ENCODE measurements at regions not wholly inside any gene's neighbourhood (a gene's known extent, or its start where the extent isn't known, plus 50 kb on each side); places are given as distances from the start of the nearest gene placed in this dataset.

DNA sequence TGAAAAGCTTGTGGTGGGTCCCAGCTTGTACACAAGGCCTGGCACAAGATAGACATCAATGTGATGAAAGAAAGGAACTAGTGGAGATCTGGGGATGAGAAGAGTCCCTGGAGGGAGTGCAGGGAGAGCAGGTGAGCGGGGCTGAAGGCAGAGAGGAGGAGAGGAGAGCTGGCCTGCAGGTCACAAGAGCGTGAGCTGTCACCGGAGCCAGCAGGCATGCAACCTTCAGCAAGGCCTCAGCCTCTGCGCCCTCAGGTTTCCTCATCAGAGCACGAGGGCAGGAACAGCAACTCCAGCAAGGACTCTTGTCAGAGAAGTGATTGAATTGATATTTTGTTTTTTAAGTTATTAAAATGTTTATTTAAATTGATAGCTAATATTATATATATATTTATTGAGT is 188.6 kb downstream of the CXCL12 start:
- peaks cover 7 to 15% (median 12%) of the 10 kb centered on the region in 4 donors for H3K4me1 ChIP-seq (ENCODE audit: control insufficient read depth in 4 of 4, insufficient read depth in 4 of 4, low read length in 3 of 4)
- no peak for TF ChIP-seq FOXA2 (IDR thresholded peaks at IDR 0.05)
- no peak for TF ChIP-seq EGR1 (IDR thresholded peaks at IDR 0.05; ENCODE audit: low read depth in 2 of 2)
- TF ChIP-seq, protein P1, sequence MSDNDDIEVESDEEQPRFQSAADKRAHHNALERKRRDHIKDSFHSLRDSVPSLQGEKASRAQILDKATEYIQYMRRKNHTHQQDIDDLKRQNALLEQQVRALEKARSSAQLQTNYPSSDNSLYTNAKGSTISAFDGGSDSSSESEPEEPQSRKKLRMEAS (IDR thresholded peaks at IDR 0.05): no peak
- TF ChIP-seq HNF4A (conservative IDR thresholded peaks at IDR 0.05): no peak
- TF ChIP-seq, protein P2, sequence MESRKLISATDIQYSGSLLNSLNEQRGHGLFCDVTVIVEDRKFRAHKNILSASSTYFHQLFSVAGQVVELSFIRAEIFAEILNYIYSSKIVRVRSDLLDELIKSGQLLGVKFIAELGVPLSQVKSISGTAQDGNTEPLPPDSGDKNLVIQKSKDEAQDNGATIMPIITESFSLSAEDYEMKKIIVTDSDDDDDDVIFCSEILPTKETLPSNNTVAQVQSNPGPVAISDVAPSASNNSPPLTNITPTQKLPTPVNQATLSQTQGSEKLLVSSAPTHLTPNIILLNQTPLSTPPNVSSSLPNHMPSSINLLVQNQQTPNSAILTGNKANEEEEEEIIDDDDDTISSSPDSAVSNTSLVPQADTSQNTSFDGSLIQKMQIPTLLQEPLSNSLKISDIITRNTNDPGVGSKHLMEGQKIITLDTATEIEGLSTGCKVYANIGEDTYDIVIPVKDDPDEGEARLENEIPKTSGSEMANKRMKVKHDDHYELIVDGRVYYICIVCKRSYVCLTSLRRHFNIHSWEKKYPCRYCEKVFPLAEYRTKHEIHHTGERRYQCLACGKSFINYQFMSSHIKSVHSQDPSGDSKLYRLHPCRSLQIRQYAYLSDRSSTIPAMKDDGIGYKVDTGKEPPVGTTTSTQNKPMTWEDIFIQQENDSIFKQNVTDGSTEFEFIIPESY (IDR thresholded peaks at IDR 0.05): no peak
- TF ChIP-seq, protein P3, sequence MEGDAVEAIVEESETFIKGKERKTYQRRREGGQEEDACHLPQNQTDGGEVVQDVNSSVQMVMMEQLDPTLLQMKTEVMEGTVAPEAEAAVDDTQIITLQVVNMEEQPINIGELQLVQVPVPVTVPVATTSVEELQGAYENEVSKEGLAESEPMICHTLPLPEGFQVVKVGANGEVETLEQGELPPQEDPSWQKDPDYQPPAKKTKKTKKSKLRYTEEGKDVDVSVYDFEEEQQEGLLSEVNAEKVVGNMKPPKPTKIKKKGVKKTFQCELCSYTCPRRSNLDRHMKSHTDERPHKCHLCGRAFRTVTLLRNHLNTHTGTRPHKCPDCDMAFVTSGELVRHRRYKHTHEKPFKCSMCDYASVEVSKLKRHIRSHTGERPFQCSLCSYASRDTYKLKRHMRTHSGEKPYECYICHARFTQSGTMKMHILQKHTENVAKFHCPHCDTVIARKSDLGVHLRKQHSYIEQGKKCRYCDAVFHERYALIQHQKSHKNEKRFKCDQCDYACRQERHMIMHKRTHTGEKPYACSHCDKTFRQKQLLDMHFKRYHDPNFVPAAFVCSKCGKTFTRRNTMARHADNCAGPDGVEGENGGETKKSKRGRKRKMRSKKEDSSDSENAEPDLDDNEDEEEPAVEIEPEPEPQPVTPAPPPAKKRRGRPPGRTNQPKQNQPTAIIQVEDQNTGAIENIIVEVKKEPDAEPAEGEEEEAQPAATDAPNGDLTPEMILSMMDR (IDR thresholded peaks at IDR 0.05; ENCODE audit: low read depth, low read length, missing input control): no peak
- no peak for TF ChIP-seq HNF4G (IDR thresholded peaks at IDR 0.05)
- TF ChIP-seq RXRA (IDR thresholded peaks at IDR 0.05): no peak
- TF ChIP-seq YY1 (IDR thresholded peaks at IDR 0.05): no peak
- TF ChIP-seq, protein P4, sequence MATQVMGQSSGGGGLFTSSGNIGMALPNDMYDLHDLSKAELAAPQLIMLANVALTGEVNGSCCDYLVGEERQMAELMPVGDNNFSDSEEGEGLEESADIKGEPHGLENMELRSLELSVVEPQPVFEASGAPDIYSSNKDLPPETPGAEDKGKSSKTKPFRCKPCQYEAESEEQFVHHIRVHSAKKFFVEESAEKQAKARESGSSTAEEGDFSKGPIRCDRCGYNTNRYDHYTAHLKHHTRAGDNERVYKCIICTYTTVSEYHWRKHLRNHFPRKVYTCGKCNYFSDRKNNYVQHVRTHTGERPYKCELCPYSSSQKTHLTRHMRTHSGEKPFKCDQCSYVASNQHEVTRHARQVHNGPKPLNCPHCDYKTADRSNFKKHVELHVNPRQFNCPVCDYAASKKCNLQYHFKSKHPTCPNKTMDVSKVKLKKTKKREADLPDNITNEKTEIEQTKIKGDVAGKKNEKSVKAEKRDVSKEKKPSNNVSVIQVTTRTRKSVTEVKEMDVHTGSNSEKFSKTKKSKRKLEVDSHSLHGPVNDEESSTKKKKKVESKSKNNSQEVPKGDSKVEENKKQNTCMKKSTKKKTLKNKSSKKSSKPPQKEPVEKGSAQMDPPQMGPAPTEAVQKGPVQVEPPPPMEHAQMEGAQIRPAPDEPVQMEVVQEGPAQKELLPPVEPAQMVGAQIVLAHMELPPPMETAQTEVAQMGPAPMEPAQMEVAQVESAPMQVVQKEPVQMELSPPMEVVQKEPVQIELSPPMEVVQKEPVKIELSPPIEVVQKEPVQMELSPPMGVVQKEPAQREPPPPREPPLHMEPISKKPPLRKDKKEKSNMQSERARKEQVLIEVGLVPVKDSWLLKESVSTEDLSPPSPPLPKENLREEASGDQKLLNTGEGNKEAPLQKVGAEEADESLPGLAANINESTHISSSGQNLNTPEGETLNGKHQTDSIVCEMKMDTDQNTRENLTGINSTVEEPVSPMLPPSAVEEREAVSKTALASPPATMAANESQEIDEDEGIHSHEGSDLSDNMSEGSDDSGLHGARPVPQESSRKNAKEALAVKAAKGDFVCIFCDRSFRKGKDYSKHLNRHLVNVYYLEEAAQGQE (IDR thresholded peaks at IDR 0.05): no peak
- TF ChIP-seq GABPA (IDR thresholded peaks at IDR 0.05 in 1 of 2, conservative IDR thresholded peaks at IDR 0.05 in 1 of 2): no peak
- no peak overlapping the region for H3K9ac ChIP-seq (ENCODE audit: low read depth in 1 of 2, low read length in 2 of 2)
- DNase-seq (ENCODE audit: low spot score): no peak
- no peak overlapping the region for H3K27ac ChIP-seq (ENCODE audit: low read depth in 1 of 2, low read length in 2 of 2)
- 95% methylated on average over 5 of the region's 5 CpGs for WGBS
- H3K27me3 ChIP-seq (ENCODE audit: control insufficient read depth in 4 of 4, insufficient read depth in 4 of 4, low read length in 3 of 4): no peaks in the 10 kb centered on the region
- H3K9me3 ChIP-seq (ENCODE audit: control insufficient read depth in 4 of 4, low read length in 3 of 4): no peaks in the 10 kb centered on the region
- no peak overlapping the region for H3K4me3 ChIP-seq (ENCODE audit: low read depth in 1 of 3, low read length in 3 of 3)
- H3K36me3 ChIP-seq (ENCODE audit: control insufficient read depth in 4 of 4, insufficient read depth in 3 of 4, low read depth in 1 of 4, low read length in 3 of 4): no peaks in the 10 kb centered on the region

DNA sequence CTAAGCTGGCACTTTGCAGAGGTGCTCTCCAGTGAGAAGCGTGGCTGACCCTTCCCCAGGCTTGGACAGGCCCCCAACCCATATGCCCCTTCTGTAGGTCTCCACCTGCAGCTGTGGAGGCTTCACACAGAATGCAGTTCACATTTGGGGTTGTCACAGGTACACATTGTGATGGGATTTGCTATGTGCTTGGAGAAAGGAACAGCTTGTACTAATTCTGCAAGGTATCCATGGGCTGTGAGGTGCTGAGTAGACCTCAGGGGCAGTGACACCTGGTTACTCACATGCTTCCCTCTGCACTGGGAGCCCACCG is 188.9 kb downstream of the CXCL12 start:
- Histone ChIP-seq H3K9me3 (ENCODE audit: control insufficient read depth in 4 of 4, low read length in 3 of 4) (no peaks in the 10 kb centered on the region), H3K27ac (ENCODE audit: low read depth in 1 of 2, low read length in 2 of 2) (no peak overlapping the region), H3K4me1 (ENCODE audit: control insufficient read depth in 4 of 4, insufficient read depth in 4 of 4, low read length in 3 of 4) (peaks cover 7 to 15% (median 12%) of the 10 kb centered on the region in 4 donors), H3K36me3 (ENCODE audit: control insufficient read depth in 4 of 4, insufficient read depth in 3 of 4, low read depth in 1 of 4, low read length in 3 of 4) (no peaks in the 10 kb centered on the region), H3K27me3 (ENCODE audit: control insufficient read depth in 4 of 4, insufficient read depth in 4 of 4, low read length in 3 of 4) (no peaks in the 10 kb centered on the region), H3K9ac (ENCODE audit: low read depth in 1 of 2, low read length in 2 of 2) (no peak overlapping the region), H3K4me3 (ENCODE audit: low read depth in 1 of 3, low read length in 3 of 3) (no peak overlapping the region)
- 65% methylated on average over 2 of the region's 2 CpGs for WGBS
- DNase-seq (ENCODE audit: low spot score): no peak
- no peak for TF ChIP-seq NR2F2 (IDR thresholded peaks at IDR 0.05)
- TF ChIP-seq, protein P1 (IDR thresholded peaks at IDR 0.05): no peak
- no peak for TF ChIP-seq TAF1 (conservative IDR thresholded peaks at IDR 0.05)
- TF ChIP-seq FOXA2 (IDR thresholded peaks at IDR 0.05): no peak
- TF ChIP-seq RXRA (IDR thresholded peaks at IDR 0.05): no peak
- no peak for TF ChIP-seq HNF4A (conservative IDR thresholded peaks at IDR 0.05)
- TF ChIP-seq, protein P2 (IDR thresholded peaks at IDR 0.05): no peak
- no peak for TF ChIP-seq FOXA1 (IDR thresholded peaks at IDR 0.05)
- TF ChIP-seq, protein P3 (IDR thresholded peaks at IDR 0.05; ENCODE audit: low read depth, low read length, missing input control): no peak
- TF ChIP-seq RAD21 (IDR thresholded peaks at IDR 0.05): no peak
- no peak for TF ChIP-seq GABPA (IDR thresholded peaks at IDR 0.05 in 1 of 2, conservative IDR thresholded peaks at IDR 0.05 in 1 of 2)
- TF ChIP-seq, protein P5, sequence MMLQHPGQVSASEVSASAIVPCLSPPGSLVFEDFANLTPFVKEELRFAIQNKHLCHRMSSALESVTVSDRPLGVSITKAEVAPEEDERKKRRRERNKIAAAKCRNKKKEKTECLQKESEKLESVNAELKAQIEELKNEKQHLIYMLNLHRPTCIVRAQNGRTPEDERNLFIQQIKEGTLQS (IDR thresholded peaks at IDR 0.05): no peak
- TF ChIP-seq EGR1 (IDR thresholded peaks at IDR 0.05; ENCODE audit: low read depth in 2 of 2): no peak
- no peak for TF ChIP-seq JUND (IDR thresholded peaks at IDR 0.05)

Data from liver (tissue), 8 donors.